RWPE1 (cell line): ENCODE measurements at regions not wholly inside any gene's neighbourhood (a gene's known extent, or its start where the extent isn't known, plus 50 kb on each side); places are given as distances from the start of the nearest gene placed in this dataset.

Experiments
- CTCF ChIA-PET: fragments of 350-600 bp; sonication (Branson Sonifier 250); formaldehyde crosslinking; extraction: SDS; loops from one replicate; lab custom pipeline; 2021; lab: Yijun Ruan, JAX
- POLR2A ChIA-PET: fragments of 400-600 bp; formaldehyde crosslinking; extraction: SDS; loops from one replicate; lab custom pipeline; 2020; ENCODE audit warnings: antibody characterized with exemption; ENCODE audit not compliant: low non-redundant PET; lab: Yijun Ruan, JAX
- DNase-seq: peaks from one replicate; pipeline ENCODE4 v3.0.0; 2012; ENCODE audit warnings: low spot score
- H3K27ac ChIP-seq: fragments of 450-650 bp; 2 replicates; pipeline ENCODE4 v1.5.1; 2017
- TF ChIP-seq, protein P1 (sequence below): fragments of 450-650 bp; conservative IDR thresholded peaks from 2 replicates; pipeline ENCODE4 v1.5.1; 2017; ENCODE audit warnings: low read depth, mild to moderate bottlenecking

DNA sequence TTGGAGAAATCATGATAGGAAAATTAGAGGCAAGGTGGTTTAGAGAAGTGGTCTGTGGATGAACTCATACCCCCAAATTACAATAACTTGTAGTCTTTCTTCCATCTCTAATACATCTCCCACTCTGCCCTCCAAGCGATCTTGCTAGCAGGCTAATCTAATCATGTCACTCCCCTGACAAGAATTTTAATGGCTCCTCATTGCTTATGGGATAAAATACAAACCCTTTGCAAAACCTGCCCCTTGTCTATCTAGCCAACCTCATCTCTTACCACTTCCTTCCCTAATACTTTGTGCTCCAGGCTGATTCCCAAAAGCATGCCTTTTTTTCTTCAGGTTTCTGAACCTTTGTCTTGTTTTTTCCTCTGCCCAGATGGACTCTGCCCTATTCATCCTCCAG is 71.3 kb upstream of the LRRN2 start:
- H3K27ac ChIP-seq, result no peak overlapping the region
- TF ChIP-seq, protein P1, sequence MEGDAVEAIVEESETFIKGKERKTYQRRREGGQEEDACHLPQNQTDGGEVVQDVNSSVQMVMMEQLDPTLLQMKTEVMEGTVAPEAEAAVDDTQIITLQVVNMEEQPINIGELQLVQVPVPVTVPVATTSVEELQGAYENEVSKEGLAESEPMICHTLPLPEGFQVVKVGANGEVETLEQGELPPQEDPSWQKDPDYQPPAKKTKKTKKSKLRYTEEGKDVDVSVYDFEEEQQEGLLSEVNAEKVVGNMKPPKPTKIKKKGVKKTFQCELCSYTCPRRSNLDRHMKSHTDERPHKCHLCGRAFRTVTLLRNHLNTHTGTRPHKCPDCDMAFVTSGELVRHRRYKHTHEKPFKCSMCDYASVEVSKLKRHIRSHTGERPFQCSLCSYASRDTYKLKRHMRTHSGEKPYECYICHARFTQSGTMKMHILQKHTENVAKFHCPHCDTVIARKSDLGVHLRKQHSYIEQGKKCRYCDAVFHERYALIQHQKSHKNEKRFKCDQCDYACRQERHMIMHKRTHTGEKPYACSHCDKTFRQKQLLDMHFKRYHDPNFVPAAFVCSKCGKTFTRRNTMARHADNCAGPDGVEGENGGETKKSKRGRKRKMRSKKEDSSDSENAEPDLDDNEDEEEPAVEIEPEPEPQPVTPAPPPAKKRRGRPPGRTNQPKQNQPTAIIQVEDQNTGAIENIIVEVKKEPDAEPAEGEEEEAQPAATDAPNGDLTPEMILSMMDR, result no peak
- CTCF ChIA-PET, result interaction anchor here (0.8 kb wide), 1 partner anchor 10 kb away, joined by 7 read pairs; no protein-coding TSS in a partner anchor
- POLR2A ChIA-PET, result no interaction called here
- no peak for DNase-seq

DNA sequence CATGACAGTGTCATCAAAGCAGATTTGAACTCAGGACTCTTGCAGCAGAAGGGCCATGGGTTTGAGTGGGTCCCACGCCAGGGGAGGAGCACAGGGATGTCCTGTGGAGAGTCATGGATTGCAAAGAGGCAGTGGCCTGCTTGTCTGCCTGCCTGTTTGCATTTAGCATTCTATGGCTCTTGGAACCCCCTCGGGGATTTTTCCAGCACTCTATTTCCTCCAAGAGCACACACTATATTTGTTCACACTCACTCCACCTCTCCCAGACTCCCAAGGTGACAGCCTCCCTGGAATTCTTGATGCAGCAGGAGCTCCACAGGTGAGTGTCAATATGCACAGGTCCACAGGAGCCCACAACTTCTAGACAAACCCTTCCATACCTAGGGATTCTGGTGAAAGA is 73.1 kb upstream of the LRRN2 start:
- ChIA-PET CTCF (interaction anchor here (1.5 kb wide), 1 partner anchor 12 kb away, joined by 15 read pairs; no protein-coding TSS in a partner anchor), POLR2A (no interaction called here)
- TF ChIP-seq, protein P1, result no peak
- no peak overlapping the region for H3K27ac ChIP-seq
- no peak for DNase-seq

DNA sequence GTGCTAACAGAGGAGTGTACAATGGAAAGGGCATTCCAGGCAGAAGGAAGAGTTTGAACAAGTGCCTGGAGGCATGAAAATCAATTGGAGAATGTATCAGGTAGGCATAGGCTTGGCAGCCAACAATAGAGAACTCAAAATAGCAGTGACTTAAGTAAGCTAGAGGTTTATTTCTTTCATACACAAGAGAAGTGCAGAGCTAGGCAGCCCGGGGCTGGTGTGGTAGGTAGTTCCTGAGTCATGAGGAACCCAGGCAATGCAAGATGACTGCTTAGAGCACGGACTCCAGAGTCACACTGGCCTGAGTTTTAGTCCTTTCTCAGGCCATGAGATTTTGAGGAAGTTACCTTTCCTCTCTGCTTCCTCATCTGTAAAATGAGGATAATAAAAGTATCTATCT is 74.8 kb upstream of the LRRN2 start:
- CTCF ChIA-PET, result interaction anchor here (0.6 to 2.0 kb wide), 2 partner anchors 47 to 57 kb away, joined by 3 to 8 read pairs; no protein-coding TSS in a partner anchor
- no peak overlapping the region for H3K27ac ChIP-seq
- TF ChIP-seq, protein P1, result no peak
- POLR2A ChIA-PET, result no interaction called here
- no peak for DNase-seq

DNA sequence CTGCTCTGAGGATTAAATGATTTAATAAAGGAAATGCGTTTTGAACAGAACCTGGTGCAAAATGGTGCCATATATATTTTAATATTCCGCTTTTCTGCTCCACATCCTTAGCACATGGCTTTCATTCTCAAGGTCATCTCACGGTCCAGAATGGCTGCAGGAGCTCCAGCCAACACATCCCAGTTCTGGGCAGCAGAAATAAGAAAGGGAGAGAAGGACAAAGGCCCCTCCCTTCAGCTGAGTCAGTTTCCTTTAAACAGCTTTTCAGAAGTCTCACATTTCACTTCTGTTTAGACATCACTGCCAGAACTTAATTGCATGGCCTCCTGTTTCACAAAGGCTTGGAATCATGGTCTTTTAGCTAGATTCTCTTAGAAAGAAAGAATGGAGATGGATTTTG is 75.2 kb upstream of the LRRN2 start:
- TF ChIP-seq, protein P1, result no peak
- CTCF ChIA-PET, result interaction anchor here (0.6 to 2.0 kb wide), 3 partner anchors 10 to 56 kb away, joined by 3 to 8 read pairs (median 3); no protein-coding TSS in a partner anchor
- DNase-seq, result no peak
- POLR2A ChIA-PET, result no interaction called here
- no peak overlapping the region for H3K27ac ChIP-seq

DNA sequence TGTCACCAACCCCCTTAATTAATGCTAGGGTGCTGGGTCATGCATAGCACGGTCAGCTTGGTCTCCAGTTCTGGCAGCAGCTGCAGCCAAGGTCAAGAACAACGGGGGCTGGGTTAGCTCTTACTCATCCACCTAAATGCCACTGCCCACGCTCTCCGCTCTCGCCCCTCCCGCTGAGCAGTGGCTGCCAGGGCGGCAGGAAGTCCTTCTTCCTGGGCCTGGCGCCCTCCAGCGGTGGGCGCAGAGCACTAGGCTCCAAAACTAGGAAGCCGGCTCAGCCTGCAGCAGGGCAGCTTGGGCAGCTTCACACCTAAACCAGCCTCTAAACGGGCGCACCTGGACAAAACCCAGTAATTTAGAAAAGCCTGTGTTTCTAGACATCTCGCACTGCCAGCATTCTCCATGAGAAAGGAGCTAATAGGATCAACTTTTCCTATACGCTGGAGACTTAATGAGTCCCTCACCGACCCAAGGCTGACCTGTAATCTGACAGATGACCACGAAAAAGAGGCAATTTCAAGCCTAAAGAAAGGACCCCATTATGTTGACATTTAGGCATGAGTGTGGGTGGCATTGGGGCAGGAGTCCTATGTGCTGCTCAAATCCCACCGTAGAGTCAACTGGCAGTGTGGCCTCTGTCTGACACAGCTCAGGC is 78.4 kb upstream of the LRRN2 start:
- TF ChIP-seq, protein P1, result peak; percentile 63
- CTCF ChIA-PET, result interaction anchor here (0.5 to 2.5 kb wide), 39 partner anchors 8 to 857 kb away, joined by 3 to 20 read pairs (median 4); no protein-coding TSS in a partner anchor
- POLR2A ChIA-PET, result no interaction called here
- DNase-seq, result peak; percentile 92
- H3K27ac ChIP-seq, result no peak overlapping the region

DNA sequence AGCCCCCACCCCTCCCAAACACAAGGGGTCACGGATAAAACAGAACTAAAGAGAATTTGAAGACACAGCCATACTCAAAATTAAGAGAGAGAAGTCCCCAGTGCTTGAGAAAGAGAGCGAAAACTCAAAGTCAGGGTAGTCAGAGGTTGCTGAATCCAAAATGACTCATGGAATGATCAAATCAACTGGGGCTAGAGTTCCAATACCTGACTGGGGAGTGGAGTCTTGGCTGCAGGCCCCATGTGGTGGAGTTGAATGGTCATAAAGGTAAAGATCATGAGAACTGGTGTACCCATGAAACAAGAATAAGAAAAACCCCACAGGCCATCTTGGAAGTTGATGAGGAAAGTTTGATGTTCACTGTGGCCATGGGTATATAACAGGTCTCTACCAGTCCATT is 84.5 kb upstream of the LRRN2 start:
- H3K27ac ChIP-seq, result no peak overlapping the region
- TF ChIP-seq, protein P1, result no peak
- DNase-seq, result peak; percentile 73
- CTCF ChIA-PET, result interaction anchor here (0.6 to 1.4 kb wide), 2 partner anchors 22 to 204 kb away, joined by 4 read pairs; no protein-coding TSS in a partner anchor
- POLR2A ChIA-PET, result no interaction called here
